ENCODE measurements at regions not wholly inside any gene's neighbourhood (a gene's known extent, or its start where the extent isn't known, plus 50 kb on each side); places are given as distances from the start of the nearest gene placed in this dataset.

DNA sequence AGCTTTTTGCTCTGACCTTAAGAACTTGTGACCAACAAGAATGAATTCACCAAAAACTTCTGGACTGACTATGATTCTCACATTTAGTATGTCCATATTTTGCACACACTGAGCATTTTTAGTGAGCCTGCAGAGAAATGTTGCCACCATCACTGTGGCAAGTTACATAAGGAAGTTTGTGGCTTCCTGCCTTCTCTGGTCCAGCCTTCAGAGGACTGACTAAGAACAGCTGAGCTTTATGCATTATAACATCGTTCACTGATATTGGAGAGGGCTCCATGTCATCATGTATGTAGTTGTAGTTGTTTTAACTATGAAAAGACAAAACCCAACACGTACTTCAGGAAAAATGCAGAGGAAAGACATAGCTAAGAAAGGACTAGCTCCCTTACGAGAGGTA, 218.0 kb upstream of the CRIM1 start:
- TF ChIP-seq CTCF (conservative IDR thresholded peaks at IDR 0.05; ENCODE audit: low read depth, low read length) (no peak), EZH2 (IDR thresholded peaks at IDR 0.05; ENCODE audit: borderline replicate concordance, low read depth, low read length, poor library complexity, severe bottlenecking) (no peak)
